Neural crest cell (in vitro differentiated cells): ENCODE measurements at regions not wholly inside any gene's neighbourhood (a gene's known extent, or its start where the extent isn't known, plus 50 kb on each side); places are given as distances from the start of the nearest gene placed in this dataset.

Source experiments
- DNase-seq: peaks from one replicate; pipeline ENCODE4 v3.0.0; 2021; ENCODE audit warnings: low read depth, mixed read lengths, low spot score
- H3K27ac Mint-ChIP-seq: one replicate; pipeline ENCODE4 v1.8.0; 2021; ENCODE audit warnings: mild to moderate bottlenecking, mixed read lengths; ENCODE audit not compliant: unreplicated experiment
- H3K27me3 Mint-ChIP-seq: 2 replicates; pipeline ENCODE4 v1.8.0; 2021; ENCODE audit warnings: low read depth, mild to moderate bottlenecking, mixed read lengths
- H3K36me3 Mint-ChIP-seq: 2 replicates; pipeline ENCODE4 v1.8.0; 2021; ENCODE audit warnings: low read depth, mild to moderate bottlenecking, mixed read lengths
- H3K4me1 Mint-ChIP-seq: 2 replicates; pipeline ENCODE4 v1.8.0; 2021; ENCODE audit warnings: mixed read lengths
- H3K4me3 Mint-ChIP-seq: one replicate; pipeline ENCODE4 v1.8.0; 2021; ENCODE audit warnings: mild to moderate bottlenecking, mixed read lengths
- H3K9me3 Mint-ChIP-seq: 2 replicates; pipeline ENCODE4 v1.8.0; 2021; ENCODE audit warnings: mixed read lengths
- CTCF ChIP-seq: fragments of 200-600 bp; sonication (generic); conservative IDR thresholded peaks from 2 replicates; pipeline ENCODE4 v1.5.0; 2021; ENCODE audit warnings: antibody characterized with exemption, mild to moderate bottlenecking

GRCh38 chr6:66699385-66699784 is 992.4 kb upstream of the EYS start:
- no peak for DNase-seq
- no peaks in the 10 kb centered on the region for H3K27me3 Mint-ChIP-seq
- H3K9me3 Mint-ChIP-seq = peaks cover 4% of the 10 kb centered on the region
- TF ChIP-seq CTCF = no peak
- H3K36me3 Mint-ChIP-seq = peaks cover 4% of the 10 kb centered on the region
- no peak overlapping the region for H3K27ac Mint-ChIP-seq
- no peaks in the 10 kb centered on the region for H3K4me1 Mint-ChIP-seq
- no peak overlapping the region for H3K4me3 Mint-ChIP-seq

- no peak for TF ChIP-seq CTCF
- Mint-ChIP-seq H3K4me1 (no peaks in the 10 kb centered on the region), H3K27ac (no peak overlapping the region), H3K9me3 (peaks cover 7% of the 10 kb centered on the region), H3K4me3 (no peak overlapping the region), H3K27me3 (no peaks in the 10 kb centered on the region), H3K36me3 (no peaks in the 10 kb centered on the region)
- no peak for DNase-seq
Measured at GRCh38 chr6:66689608-66690007, 982.6 kb upstream of the EYS start.

- Mint-ChIP-seq H3K4me3 (no peak overlapping the region), H3K36me3 (no peaks in the 10 kb centered on the region), H3K27ac (no peak overlapping the region), H3K27me3 (no peaks in the 10 kb centered on the region), H3K4me1 (no peaks in the 10 kb centered on the region), H3K9me3 (peaks cover 7% of the 10 kb centered on the region)
- DNase-seq = no peak
- TF ChIP-seq CTCF = no peak
Measured at GRCh38 chr6:66687611-66688140, 980.6 kb upstream of the EYS start.

GRCh38 chr6:66675906-66676305 is 968.9 kb upstream of the EYS start:
- H3K9me3 Mint-ChIP-seq = peaks cover 3% of the 10 kb centered on the region
- H3K4me3 Mint-ChIP-seq = no peak overlapping the region
- no peak for TF ChIP-seq CTCF
- no peak for DNase-seq
- peak overlapping the region; percentile 86 for H3K27ac Mint-ChIP-seq
- H3K4me1 Mint-ChIP-seq = no peaks in the 10 kb centered on the region
- no peaks in the 10 kb centered on the region for H3K27me3 Mint-ChIP-seq
- no peaks in the 10 kb centered on the region for H3K36me3 Mint-ChIP-seq

GRCh38 chr6:66664112-66664511 is 957.1 kb upstream of the EYS start:
- no peak overlapping the region for H3K27ac Mint-ChIP-seq
- peaks cover 3% of the 10 kb centered on the region for H3K9me3 Mint-ChIP-seq
- no peak overlapping the region for H3K4me3 Mint-ChIP-seq
- no peak for TF ChIP-seq CTCF
- H3K36me3 Mint-ChIP-seq = no peaks in the 10 kb centered on the region
- DNase-seq = no peak
- H3K4me1 Mint-ChIP-seq = peaks cover 26% of the 10 kb centered on the region
- no peaks in the 10 kb centered on the region for H3K27me3 Mint-ChIP-seq
